ENCODE measurements at regions not wholly inside any gene's neighbourhood (a gene's known extent, or its start where the extent isn't known, plus 50 kb on each side); places are given as distances from the start of the nearest gene placed in this dataset.

DNA sequence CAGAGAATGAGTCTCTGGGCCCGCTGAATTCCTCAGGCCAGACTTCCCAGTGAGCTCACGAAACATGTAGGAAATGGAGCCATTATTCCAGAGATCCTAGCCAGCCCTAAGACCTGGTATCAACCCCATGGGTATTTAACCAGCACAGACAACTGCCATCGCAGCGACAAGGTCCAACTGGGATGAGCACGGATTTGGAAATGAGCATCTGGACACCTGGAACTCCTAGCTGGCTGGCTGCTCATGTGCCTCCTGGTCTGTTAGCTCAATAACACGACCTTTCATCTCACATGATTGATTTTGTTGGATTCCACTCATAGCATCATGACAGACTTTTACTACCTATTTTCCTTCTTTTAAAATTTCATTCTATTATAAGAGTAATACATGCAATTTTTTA, 51.0 kb downstream of the POU3F3 start:
- TF ChIP-seq, protein P1, sequence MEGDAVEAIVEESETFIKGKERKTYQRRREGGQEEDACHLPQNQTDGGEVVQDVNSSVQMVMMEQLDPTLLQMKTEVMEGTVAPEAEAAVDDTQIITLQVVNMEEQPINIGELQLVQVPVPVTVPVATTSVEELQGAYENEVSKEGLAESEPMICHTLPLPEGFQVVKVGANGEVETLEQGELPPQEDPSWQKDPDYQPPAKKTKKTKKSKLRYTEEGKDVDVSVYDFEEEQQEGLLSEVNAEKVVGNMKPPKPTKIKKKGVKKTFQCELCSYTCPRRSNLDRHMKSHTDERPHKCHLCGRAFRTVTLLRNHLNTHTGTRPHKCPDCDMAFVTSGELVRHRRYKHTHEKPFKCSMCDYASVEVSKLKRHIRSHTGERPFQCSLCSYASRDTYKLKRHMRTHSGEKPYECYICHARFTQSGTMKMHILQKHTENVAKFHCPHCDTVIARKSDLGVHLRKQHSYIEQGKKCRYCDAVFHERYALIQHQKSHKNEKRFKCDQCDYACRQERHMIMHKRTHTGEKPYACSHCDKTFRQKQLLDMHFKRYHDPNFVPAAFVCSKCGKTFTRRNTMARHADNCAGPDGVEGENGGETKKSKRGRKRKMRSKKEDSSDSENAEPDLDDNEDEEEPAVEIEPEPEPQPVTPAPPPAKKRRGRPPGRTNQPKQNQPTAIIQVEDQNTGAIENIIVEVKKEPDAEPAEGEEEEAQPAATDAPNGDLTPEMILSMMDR (IDR thresholded peaks at IDR 0.05; ENCODE audit: insufficient read depth, low read length, missing control alignments) = no peak
- no peak overlapping the region for H3K4me3 ChIP-seq (ENCODE audit: low read depth, low read length)
- ChIA-PET CTCF (no interaction called here), POLR2A (no interaction called here)
- DNase-seq (ENCODE audit: low read depth, low spot score) = no peak

DNA sequence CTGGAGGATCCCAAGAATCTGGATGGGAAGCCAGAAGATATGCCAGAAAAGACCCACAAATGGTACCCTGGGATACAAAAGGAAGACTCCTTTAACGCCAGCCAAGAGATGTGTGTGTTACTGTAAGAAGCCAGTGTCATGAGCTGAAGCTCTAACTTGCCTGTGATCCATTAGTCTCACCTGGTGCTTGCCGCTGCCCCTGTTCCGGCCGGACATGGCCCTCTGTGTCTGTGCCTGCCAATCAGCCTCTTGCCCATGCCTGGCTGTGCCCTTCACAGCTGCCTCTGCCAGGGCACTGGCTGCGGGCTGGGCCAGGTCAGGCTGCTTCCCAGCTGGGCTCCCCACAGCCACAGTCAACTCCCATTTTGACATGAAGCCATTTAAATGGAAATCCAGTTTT, 55.4 kb downstream of the POU3F3 start:
- ChIA-PET CTCF (no interaction called here), POLR2A (no interaction called here)
- no peak for DNase-seq (ENCODE audit: low read depth, low spot score)
- H3K4me3 ChIP-seq (ENCODE audit: low read depth, low read length) = no peak overlapping the region
- TF ChIP-seq, protein P1 (IDR thresholded peaks at IDR 0.05; ENCODE audit: insufficient read depth, low read length, missing control alignments) = no peak

DNA sequence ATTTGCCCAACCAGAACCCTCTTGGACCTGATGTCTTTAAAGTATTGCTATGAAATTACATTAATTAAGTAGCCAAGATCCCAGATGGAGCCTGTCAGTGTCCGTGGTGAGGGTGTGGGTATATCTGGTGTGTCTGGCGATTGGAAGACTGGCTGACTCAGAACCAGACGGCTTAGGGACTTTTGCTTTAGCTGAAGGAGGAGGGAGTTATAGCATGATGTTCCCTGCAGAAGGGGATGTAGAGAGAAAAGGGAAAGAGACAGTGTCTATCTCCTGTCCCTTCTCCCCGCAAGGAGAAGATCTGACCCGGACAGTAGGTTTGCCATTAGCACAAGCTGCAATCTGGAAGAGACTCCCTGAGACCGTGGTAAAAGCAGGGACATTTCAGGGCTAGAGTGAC, 60.6 kb downstream of the POU3F3 start:
- no peak for DNase-seq (ENCODE audit: low read depth, low spot score)
- POLR2A ChIA-PET = no interaction called here
- TF ChIP-seq, protein P1 (IDR thresholded peaks at IDR 0.05; ENCODE audit: insufficient read depth, low read length, missing control alignments) = no peak
- H3K4me3 ChIP-seq (ENCODE audit: low read depth, low read length) = no peak overlapping the region
- CTCF ChIA-PET = no interaction called here

DNA sequence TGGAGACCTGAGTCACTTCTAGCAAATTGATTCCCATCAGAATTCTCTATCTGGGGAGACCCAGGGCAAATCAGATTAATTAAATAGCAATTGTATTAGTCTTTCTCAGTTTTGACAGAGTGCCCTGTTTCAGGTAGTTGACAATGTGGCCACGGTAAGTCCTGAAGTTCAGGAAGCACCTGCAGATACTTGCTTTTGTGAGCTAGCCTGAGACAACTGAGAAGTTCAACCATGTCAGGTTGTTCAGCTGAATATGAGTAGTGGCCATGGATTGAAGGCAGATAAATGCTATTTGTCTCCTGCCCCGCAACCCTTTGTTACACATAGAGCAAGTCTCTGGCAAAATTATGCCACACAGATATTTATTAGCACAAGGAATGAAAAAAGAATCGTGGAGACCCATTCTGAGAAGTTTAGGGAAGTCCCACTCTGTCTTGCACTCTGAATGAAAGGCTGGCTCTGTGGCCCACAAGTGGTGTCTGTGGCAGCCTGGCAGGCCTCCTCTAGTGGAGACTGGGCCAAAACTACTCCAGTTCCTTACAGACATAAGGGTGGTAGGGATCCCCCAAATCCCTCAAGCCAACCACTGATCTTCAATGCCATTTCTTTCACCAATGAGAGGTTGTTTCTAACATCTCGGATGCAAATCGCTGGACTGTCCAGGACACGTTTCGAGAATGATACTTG, 61.3 kb downstream of the POU3F3 start:
- ChIA-PET POLR2A (no interaction called here), CTCF (no interaction called here)
- TF ChIP-seq, protein P1 (IDR thresholded peaks at IDR 0.05; ENCODE audit: insufficient read depth, low read length, missing control alignments) = no peak
- no peak overlapping the region for H3K4me3 ChIP-seq (ENCODE audit: low read depth, low read length)
- DNase-seq (ENCODE audit: low read depth, low spot score) = no peak

DNA sequence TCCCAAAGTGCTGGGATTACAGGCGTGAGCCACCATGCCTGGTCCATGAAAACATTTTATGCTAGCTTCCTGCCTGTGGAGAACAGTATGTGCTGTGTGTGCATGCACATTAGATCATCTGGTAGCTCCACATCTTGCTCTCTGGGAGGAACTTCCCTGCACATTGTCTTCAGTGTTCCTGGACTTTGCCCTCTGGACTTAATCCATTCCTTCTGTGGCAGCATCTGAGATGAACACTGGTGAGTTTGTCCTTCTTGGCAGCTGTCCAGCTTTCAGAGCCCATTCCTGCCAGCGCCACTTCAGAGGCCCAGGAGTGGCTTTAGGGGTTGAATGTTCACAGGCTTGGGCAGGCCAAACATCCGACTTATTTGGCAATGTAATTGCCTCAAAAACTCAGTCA, 65.2 kb downstream of the POU3F3 start:
- TF ChIP-seq, protein P1 (IDR thresholded peaks at IDR 0.05; ENCODE audit: insufficient read depth, low read length, missing control alignments) = no peak
- no peak for DNase-seq (ENCODE audit: low read depth, low spot score)
- H3K4me3 ChIP-seq (ENCODE audit: low read depth, low read length) = no peak overlapping the region
- ChIA-PET CTCF (interaction anchor here (0.8 kb wide), 1 partner anchor 70 kb away, joined by 3 read pairs; no protein-coding TSS in a partner anchor), POLR2A (no interaction called here)

DNA sequence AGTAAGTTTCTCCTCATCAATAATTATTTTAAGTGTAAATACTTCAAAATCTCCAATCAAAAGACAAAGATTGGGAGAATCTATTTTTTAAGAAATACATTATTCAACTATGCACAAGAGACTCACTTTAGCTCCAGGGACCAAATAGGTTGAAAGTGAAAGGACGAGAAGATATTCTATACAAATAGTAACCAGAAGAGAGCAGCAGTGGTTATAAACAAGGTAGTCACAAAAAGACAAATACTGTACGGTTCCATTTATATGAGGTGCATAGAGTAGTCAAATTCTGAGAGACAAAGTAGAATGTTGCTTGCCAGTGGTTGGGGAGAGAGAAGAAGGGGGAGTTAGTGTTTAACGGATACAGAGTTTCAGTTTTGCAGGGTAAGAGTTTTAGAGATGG, 69.8 kb downstream of the POU3F3 start:
- H3K4me3 ChIP-seq (ENCODE audit: low read depth, low read length) = no peak overlapping the region
- CTCF ChIA-PET = no interaction called here
- POLR2A ChIA-PET = no interaction called here
- TF ChIP-seq, protein P1 (IDR thresholded peaks at IDR 0.05; ENCODE audit: insufficient read depth, low read length, missing control alignments) = no peak
- DNase-seq (ENCODE audit: low read depth, low spot score) = no peak
